Natural killer cell treated with Interleukin-12 subunit alpha and Interleukin-12 subunit beta and Interleukin-15 and Interleukin-18, amount 100 ng/mL, for 72 hours (primary cell): ENCODE measurements at regions not wholly inside any gene's neighbourhood (a gene's known extent, or its start where the extent isn't known, plus 50 kb on each side); places are given as distances from the start of the nearest gene placed in this dataset.
A peak's percentile ranks its signal among the peaks of the same experiment; 100 is the strongest.

ENCODE experiments used
- ATAC-seq, 2 donors: fragments of 150-1000 bp; cut with Tn5 transposase in 1 of 2; sonication (Bioruptor Pico), chemical (Tn5 transposase) in 1 of 2; 2 replicates each; pipeline ENCODE4 v1.10.0; 2021
- DNase-seq: peaks from one replicate; pipeline ENCODE4 v3.0.0; 2022; ENCODE audit warnings: low spot score
- H3K27ac Mint-ChIP-seq, 2 donors: 1 replicate in 1 of 2; 2 replicates in 1 of 2; pipeline ENCODE4 v1.8.0; 2022; ENCODE audit warnings: mixed read lengths in 2 of 2, mild to moderate bottlenecking in 1 of 2, moderate library complexity in 1 of 2
- H3K27me3 Mint-ChIP-seq, 2 donors: 1 replicate in 1 of 2; 2 replicates in 1 of 2; pipeline ENCODE4 v1.8.0; 2022; ENCODE audit warnings: mixed read lengths in 2 of 2
- H3K36me3 Mint-ChIP-seq: one replicate; pipeline ENCODE4 v1.8.0; 2022; ENCODE audit warnings: mixed read lengths
- H3K4me1 Mint-ChIP-seq, 2 donors: 1 replicate in 1 of 2; 2 replicates in 1 of 2; pipeline ENCODE4 v1.8.0; 2022; ENCODE audit warnings: low read depth in 2 of 2, mixed read lengths in 2 of 2, mild to moderate bottlenecking in 1 of 2
- H3K4me3 Mint-ChIP-seq: one replicate; pipeline ENCODE4 v1.8.0; 2022; ENCODE audit warnings: mixed read lengths
- H3K9me3 Mint-ChIP-seq: 2 replicates; pipeline ENCODE4 v1.8.0; 2022; ENCODE audit warnings: mixed read lengths

DNA sequence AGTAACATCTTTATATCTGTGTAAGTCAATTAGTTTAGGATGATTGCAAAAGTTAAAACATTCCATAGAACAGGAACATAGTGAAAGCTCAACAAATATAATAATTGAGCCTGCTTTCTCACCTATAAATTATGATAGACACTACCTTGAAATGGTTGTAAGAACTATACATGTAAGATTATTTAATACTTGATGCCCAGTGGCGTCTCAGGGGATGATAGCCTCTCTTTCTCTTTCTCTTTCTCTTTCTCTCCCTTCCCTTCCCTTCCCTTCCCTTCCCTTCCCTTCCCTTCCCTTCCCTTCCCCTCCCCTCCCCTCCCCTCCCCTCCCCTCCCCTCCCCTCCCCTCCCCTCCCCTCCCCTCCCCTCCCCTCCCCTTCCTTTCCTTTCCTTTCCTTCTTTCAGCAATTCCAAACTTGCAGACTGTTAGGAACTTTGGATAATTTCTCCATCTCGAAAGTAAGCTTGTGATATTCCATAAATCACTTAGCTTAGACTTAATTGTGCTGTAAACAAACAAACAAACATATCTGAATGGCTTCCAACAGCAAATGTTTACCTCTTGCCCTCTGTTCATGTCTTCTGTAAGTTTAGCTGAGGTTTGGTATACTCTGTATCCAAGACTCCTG is 1102.7 kb downstream of the TSN start:
- no peaks in the 10 kb centered on the region for H3K4me1 Mint-ChIP-seq
- no peak overlapping the region for H3K4me3 Mint-ChIP-seq
- H3K27ac Mint-ChIP-seq: no peak overlapping the region
- no peaks in the 10 kb centered on the region for H3K27me3 Mint-ChIP-seq
- DNase-seq (no peak), ATAC-seq (no peak)
- peaks cover 14% of the 10 kb centered on the region for H3K9me3 Mint-ChIP-seq
- peaks cover 10% of the 10 kb centered on the region for H3K36me3 Mint-ChIP-seq

GRCh38 chr2:122858813-122859212 is 1103.4 kb downstream of the TSN start:
- Mint-ChIP-seq H3K9me3 (peaks cover 11% of the 10 kb centered on the region), H3K36me3 (peaks cover 5% of the 10 kb centered on the region), H3K4me1 (no peaks in the 10 kb centered on the region), H3K4me3 (no peak overlapping the region), H3K27me3 (no peaks in the 10 kb centered on the region), H3K27ac (no peak overlapping the region)
- DNase-seq (no peak), ATAC-seq (peak in 1 of 2 donors; percentile 38)

GRCh38 chr2:122859260-122859659 is 1103.8 kb downstream of the TSN start:
- H3K27ac Mint-ChIP-seq: no peak overlapping the region
- H3K27me3 Mint-ChIP-seq: no peaks in the 10 kb centered on the region
- DNase-seq (no peak), ATAC-seq (no peak)
- no peaks in the 10 kb centered on the region for H3K4me1 Mint-ChIP-seq
- peaks cover 11% of the 10 kb centered on the region for H3K9me3 Mint-ChIP-seq
- no peak overlapping the region for H3K4me3 Mint-ChIP-seq
- H3K36me3 Mint-ChIP-seq: peaks cover 5% of the 10 kb centered on the region

DNA sequence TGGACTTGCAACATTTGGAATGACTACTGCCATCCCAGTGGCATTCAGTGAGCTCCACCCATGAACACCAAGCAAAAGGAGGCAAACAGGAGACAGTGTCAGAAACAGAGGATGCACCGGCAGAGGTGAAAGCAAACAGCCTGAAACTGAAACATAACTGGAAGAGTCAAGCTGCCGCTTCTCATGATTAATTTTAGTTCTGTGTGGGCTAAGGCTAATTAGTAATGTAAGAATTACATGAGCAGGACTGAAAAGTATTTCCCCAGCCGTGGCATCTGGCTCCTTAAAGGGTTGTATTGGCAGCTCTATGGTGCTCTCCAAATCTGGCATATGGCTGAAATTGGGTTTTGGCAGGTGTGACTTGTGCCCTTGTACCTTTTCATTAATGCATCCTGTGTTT is 1108.1 kb downstream of the TSN start:
- ATAC-seq (no peak), DNase-seq (no peak)
- peaks cover 0 to 6% of the 10 kb centered on the region in 2 donors for H3K4me1 Mint-ChIP-seq
- H3K36me3 Mint-ChIP-seq: peaks cover 11% of the 10 kb centered on the region
- H3K4me3 Mint-ChIP-seq: no peak overlapping the region
- peaks cover 18% of the 10 kb centered on the region for H3K9me3 Mint-ChIP-seq
- no peaks in the 10 kb centered on the region for H3K27me3 Mint-ChIP-seq
- H3K27ac Mint-ChIP-seq: no peak overlapping the region

GRCh38 chr2:122864728-122865127 is 1109.3 kb downstream of the TSN start:
- H3K9me3 Mint-ChIP-seq: peaks cover 18% of the 10 kb centered on the region
- H3K27ac Mint-ChIP-seq: no peak overlapping the region
- peaks cover 0 to 6% of the 10 kb centered on the region in 2 donors for H3K4me1 Mint-ChIP-seq
- DNase-seq (no peak), ATAC-seq (no peak)
- H3K4me3 Mint-ChIP-seq: no peak overlapping the region
- peaks cover 5% of the 10 kb centered on the region for H3K36me3 Mint-ChIP-seq
- H3K27me3 Mint-ChIP-seq: no peaks in the 10 kb centered on the region

DNA sequence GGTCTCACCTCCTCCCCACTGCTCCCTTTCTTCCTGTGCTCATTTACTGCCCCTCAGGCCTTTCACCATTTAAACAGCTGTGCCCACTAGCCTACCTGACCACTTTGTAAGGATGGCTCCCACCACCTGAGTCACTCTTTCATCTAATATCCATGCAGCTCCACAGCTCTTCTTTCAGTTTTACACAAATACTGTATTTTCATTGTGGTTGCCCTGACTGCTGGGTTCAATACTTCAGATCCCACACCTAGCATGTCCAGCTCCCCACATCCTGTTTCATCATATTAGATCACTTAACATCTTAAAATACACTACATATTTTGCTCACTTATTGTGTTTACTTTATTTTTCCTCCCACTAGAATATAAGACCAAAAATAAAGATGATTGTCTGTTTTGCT is 1110.6 kb downstream of the TSN start:
- DNase-seq (no peak), ATAC-seq (no peak)
- no peaks in the 10 kb centered on the region for H3K27me3 Mint-ChIP-seq
- H3K27ac Mint-ChIP-seq: no peak overlapping the region
- H3K9me3 Mint-ChIP-seq: peaks cover 18% of the 10 kb centered on the region
- H3K4me1 Mint-ChIP-seq: peaks cover 0 to 6% of the 10 kb centered on the region in 2 donors
- peaks cover 5% of the 10 kb centered on the region for H3K36me3 Mint-ChIP-seq
- H3K4me3 Mint-ChIP-seq: no peak overlapping the region

DNA sequence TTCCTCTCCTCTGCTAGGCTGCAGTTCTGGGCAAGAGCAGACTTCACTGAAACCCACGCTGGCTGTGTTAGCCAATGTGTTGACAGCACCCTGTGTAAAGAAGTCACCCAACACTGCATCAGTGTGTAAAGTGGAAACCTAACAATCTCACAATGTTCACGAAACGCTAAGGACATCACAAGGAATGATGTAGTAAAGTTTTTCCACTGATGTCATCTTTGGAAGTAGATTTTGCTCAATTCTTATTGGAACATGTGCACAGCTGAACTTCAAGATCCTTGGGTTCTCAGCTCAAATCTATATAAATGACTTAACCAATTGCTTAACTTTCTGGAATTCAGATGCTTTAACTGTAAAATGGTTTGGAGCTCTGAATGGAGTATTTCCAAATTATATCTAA is 1112.5 kb downstream of the TSN start:
- no peak overlapping the region for H3K4me3 Mint-ChIP-seq
- no peaks in the 10 kb centered on the region for H3K27me3 Mint-ChIP-seq
- H3K36me3 Mint-ChIP-seq: peaks cover 5% of the 10 kb centered on the region
- peaks cover 18% of the 10 kb centered on the region for H3K9me3 Mint-ChIP-seq
- peaks cover 0 to 6% of the 10 kb centered on the region in 2 donors for H3K4me1 Mint-ChIP-seq
- ATAC-seq (no peak), DNase-seq (no peak)
- H3K27ac Mint-ChIP-seq: no peak overlapping the region

DNA sequence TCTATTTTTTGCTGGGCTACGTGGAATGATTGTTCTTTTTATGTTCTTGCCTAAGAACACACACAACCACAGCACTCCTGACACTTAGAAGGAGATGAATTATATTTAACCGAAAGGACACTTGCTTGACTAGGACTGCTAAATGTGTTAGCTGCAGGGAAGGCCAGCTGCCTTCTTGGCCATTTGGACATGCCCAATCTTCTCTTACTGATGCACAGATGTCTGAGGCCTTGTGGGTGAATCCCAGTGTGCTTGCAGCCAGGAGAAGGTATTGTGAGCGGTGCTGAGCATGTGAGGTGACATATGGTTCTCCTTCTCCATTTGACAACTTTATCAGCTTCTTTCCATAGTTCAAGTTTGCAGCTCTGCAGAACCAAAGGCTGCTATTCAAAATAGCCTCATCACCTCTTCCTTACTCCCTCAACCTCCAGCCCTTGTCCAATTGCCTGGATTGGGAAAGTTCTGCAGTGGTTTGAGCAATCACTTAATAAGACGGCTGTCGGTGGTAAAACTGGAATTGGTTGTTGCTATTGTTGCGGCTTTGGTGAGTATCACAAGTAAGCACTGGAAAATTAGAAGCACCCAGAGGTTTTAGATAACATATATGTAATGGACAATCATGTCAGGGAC is 1113.3 kb downstream of the TSN start:
- peaks cover 0 to 6% of the 10 kb centered on the region in 2 donors for H3K4me1 Mint-ChIP-seq
- no peak overlapping the region for H3K4me3 Mint-ChIP-seq
- DNase-seq (no peak), ATAC-seq (no peak)
- H3K27ac Mint-ChIP-seq: no peak overlapping the region
- no peaks in the 10 kb centered on the region for H3K27me3 Mint-ChIP-seq
- H3K9me3 Mint-ChIP-seq: peaks cover 12% of the 10 kb centered on the region
- H3K36me3 Mint-ChIP-seq: peaks cover 5% of the 10 kb centered on the region

DNA sequence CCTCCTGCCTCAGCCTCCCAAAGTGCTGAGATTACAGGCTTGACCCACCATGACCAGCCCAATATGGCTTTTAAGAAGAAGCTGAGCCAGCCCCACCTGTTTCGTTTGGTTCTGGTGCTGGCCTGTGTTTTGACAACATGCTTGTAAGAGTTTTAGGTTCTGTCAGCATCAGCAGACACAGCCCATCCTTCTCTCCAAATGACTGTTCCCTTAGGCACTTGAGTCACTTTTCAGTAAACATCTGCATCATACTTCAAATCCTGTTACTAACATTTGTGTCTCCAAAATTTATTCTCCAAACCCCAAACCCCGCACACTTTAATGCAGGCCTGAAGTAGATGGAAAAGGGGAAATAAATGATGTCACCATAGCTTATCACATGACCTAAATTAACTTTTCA is 1118.5 kb downstream of the TSN start:
- H3K27me3 Mint-ChIP-seq: no peaks in the 10 kb centered on the region
- ATAC-seq (no peak), DNase-seq (no peak)
- H3K27ac Mint-ChIP-seq: no peak overlapping the region
- no peak overlapping the region for H3K4me3 Mint-ChIP-seq
- H3K36me3 Mint-ChIP-seq: no peaks in the 10 kb centered on the region
- H3K9me3 Mint-ChIP-seq: peaks cover 9% of the 10 kb centered on the region
- no peaks in the 10 kb centered on the region for H3K4me1 Mint-ChIP-seq

GRCh38 chr2:122875091-122875865 is 1119.8 kb downstream of the TSN start:
- DNase-seq: no peak
- Mint-ChIP-seq H3K36me3 (no peaks in the 10 kb centered on the region), H3K4me1 (no peaks in the 10 kb centered on the region), H3K27me3 (no peaks in the 10 kb centered on the region), H3K9me3 (peaks cover 8% of the 10 kb centered on the region), H3K27ac (no peak overlapping the region), H3K4me3 (no peak overlapping the region)
- peak in 1 of 2 donors; percentile 60 for ATAC-seq

- no peaks in the 10 kb centered on the region for H3K4me1 Mint-ChIP-seq
- no peak for ATAC-seq
These were observed 1128.4 kb downstream of the TSN start for GRCh38 chr2:122883849-122884248.

GRCh38 chr2:122884889-122885288 is 1129.4 kb downstream of the TSN start:
- peaks cover 4% of the 10 kb centered on the region for H3K9me3 Mint-ChIP-seq
- no peak overlapping the region for H3K27ac Mint-ChIP-seq
- H3K4me3 Mint-ChIP-seq: no peak overlapping the region
- H3K36me3 Mint-ChIP-seq: no peaks in the 10 kb centered on the region
- no peak for ATAC-seq
- H3K27me3 Mint-ChIP-seq: no peaks in the 10 kb centered on the region
- H3K4me1 Mint-ChIP-seq: no peaks in the 10 kb centered on the region
- DNase-seq: no peak

More at GRCh38 chr2:122883849-122884248, 1128.4 kb downstream of the TSN start:
- Mint-ChIP-seq H3K9me3 (peaks cover 4% of the 10 kb centered on the region), H3K27me3 (no peaks in the 10 kb centered on the region), H3K27ac (no peak overlapping the region), H3K36me3 (no peaks in the 10 kb centered on the region), H3K4me3 (no peak overlapping the region)
- DNase-seq: no peak

GRCh38 chr2:122885436-122885835 is 1130.0 kb downstream of the TSN start:
- DNase-seq (no peak), ATAC-seq (no peak)
- Mint-ChIP-seq H3K27ac (no peak overlapping the region), H3K27me3 (no peaks in the 10 kb centered on the region), H3K36me3 (no peaks in the 10 kb centered on the region), H3K9me3 (peaks cover 5% of the 10 kb centered on the region), H3K4me1 (no peaks in the 10 kb centered on the region), H3K4me3 (no peak overlapping the region)

- peaks cover 9% of the 10 kb centered on the region for H3K9me3 Mint-ChIP-seq
- no peaks in the 10 kb centered on the region for H3K4me1 Mint-ChIP-seq
- ATAC-seq: no peak
- H3K4me3 Mint-ChIP-seq: no peak overlapping the region
- no peaks in the 10 kb centered on the region for H3K27me3 Mint-ChIP-seq
- H3K36me3 Mint-ChIP-seq: no peaks in the 10 kb centered on the region
- H3K27ac Mint-ChIP-seq: no peak overlapping the region
- no peak for DNase-seq
These were observed 1131.2 kb downstream of the TSN start for GRCh38 chr2:122886479-122887145.
